SK-N-SH (cell line): ENCODE measurements at regions not wholly inside any gene's neighbourhood (a gene's known extent, or its start where the extent isn't known, plus 50 kb on each side); places are given as distances from the start of the nearest gene placed in this dataset.

ENCODE experiments used
- CTCF ChIA-PET: fragments of 300-600, 350-600 bp; formaldehyde crosslinking; extraction: SDS; loops from one replicate; lab custom pipeline; 2021; lab: Yijun Ruan, JAX
- POLR2A ChIA-PET: fragments of 350-600 bp; sonication (Branson Sonifier 250); formaldehyde crosslinking; extraction: SDS; loops from one replicate; lab custom pipeline; 2020; ENCODE audit warnings: antibody characterized with exemption, inconsistent platforms; lab: Yijun Ruan, JAX
- DNase-seq: peaks from one replicate; pipeline ENCODE4 v3.0.0; 2012
- H2AFZ ChIP-seq: fragments of 200-600 bp; sonication (generic); 2 replicates; pipeline ENCODE4 v1.8.1; 2016; ENCODE audit warnings: antibody characterized with exemption, mild to moderate bottlenecking, low read depth
- H3F3A ChIP-seq: fragments of 200-600 bp; sonication (generic); replicated peaks from 2 replicates; pipeline ENCODE3; 2016; ENCODE audit warnings: antibody characterized with exemption, mild to moderate bottlenecking; ENCODE audit not compliant: insufficient read depth
- H3K27ac ChIP-seq, 2 experiments: fragments of 200-500 bp in 1 of 2; fragments of 200-600 bp in 1 of 2; sonication (Bioruptor generic) in 1 of 2; sonication (generic), shearing (Covaris generic) in 1 of 2; 2 replicates each; pipeline versions ENCODE4 v1.5.1 to v1.6.1; 2014 to 2016; ENCODE audit warnings: low read depth in 2 of 2, inconsistent platforms in 1 of 2, low read length in 1 of 2, mild to moderate bottlenecking in 1 of 2, mixed read lengths in 1 of 2
- H3K27me3 ChIP-seq: fragments of 200-600 bp; sonication (generic), shearing (Covaris generic); 2 replicates; pipeline ENCODE4 v1.6.1; 2016; ENCODE audit warnings: mixed run types; ENCODE audit not compliant: insufficient read depth
- H3K36me3 ChIP-seq, 2 experiments: fragments of 200-500 bp in 1 of 2; fragments of 200-600 bp in 1 of 2; sonication (Bioruptor generic) in 1 of 2; sonication (generic) in 1 of 2; replicated peaks in 1 of 2; 2 replicates each; pipeline versions ENCODE3 to v1.5.1; 2014 to 2016; ENCODE audit warnings: low read length in 1 of 2, mild to moderate bottlenecking in 1 of 2; ENCODE audit not compliant: insufficient read depth in 2 of 2, control insufficient read depth in 1 of 2
- H3K4me1 ChIP-seq, 2 experiments: fragments of 200-500 bp in 1 of 2; fragments of 200-600 bp in 1 of 2; sonication (Bioruptor generic) in 1 of 2; sonication (generic), shearing (Covaris generic) in 1 of 2; 2 replicates each; pipeline versions ENCODE4 v1.5.1 to v1.6.1; 2014 to 2016; ENCODE audit warnings: low read depth in 1 of 2, low read length in 1 of 2, mixed run types in 1 of 2; ENCODE audit not compliant: insufficient read depth in 2 of 2, control insufficient read depth in 1 of 2
- H3K4me2 ChIP-seq: fragments of 200-600 bp; sonication (generic), shearing (Covaris generic); 2 replicates; pipeline ENCODE4 v1.6.1; 2017; ENCODE audit warnings: mixed run types
- H3K4me3 ChIP-seq, 2 experiments: fragments of 200-500 bp in 1 of 2; fragments of 200-600 bp in 1 of 2; sonication (Bioruptor generic) in 1 of 2; sonication (generic), shearing (Covaris generic) in 1 of 2; 2 replicates each; pipeline versions ENCODE4 v1.5.1 to v1.8.1; 2014 to 2016; ENCODE audit warnings: low read depth in 2 of 2, inconsistent platforms in 1 of 2, low read length in 1 of 2, mild to moderate bottlenecking in 1 of 2, mixed read lengths in 1 of 2, moderate library complexity in 1 of 2
- H3K79me2 ChIP-seq: fragments of 200-600 bp; sonication (generic); 2 replicates; pipeline ENCODE4 v1.8.1; 2017; ENCODE audit warnings: mild to moderate bottlenecking; ENCODE audit not compliant: insufficient read depth
- H3K9ac ChIP-seq: fragments of 200-600 bp; sonication (generic); 2 replicates; pipeline ENCODE4 v1.6.1; 2017; ENCODE audit warnings: mixed run types
- H3K9me2 ChIP-seq: fragments of 200-600 bp; sonication (generic); 2 replicates; pipeline ENCODE4 v1.6.1; 2017; ENCODE audit warnings: mixed run types
- H3K9me3 ChIP-seq: fragments of 200-600 bp; sonication (generic); 2 replicates; pipeline ENCODE4 v1.6.1; 2017; ENCODE audit warnings: mixed run types, mild to moderate bottlenecking, moderate library complexity
- H4K20me1 ChIP-seq: fragments of 200-600 bp; sonication (generic); 2 replicates; pipeline ENCODE4 v1.6.1; 2017; ENCODE audit warnings: mild to moderate bottlenecking, mixed run types; ENCODE audit not compliant: insufficient read depth
- CTCF ChIP-seq: fragments of 200-600 bp; sonication (generic); IDR thresholded peaks from 2 replicates; pipeline ENCODE4 v1.6.1; 2017; ENCODE audit warnings: antibody characterized with exemption, mild to moderate bottlenecking, moderate library complexity
- ELF1 ChIP-seq: IDR thresholded peaks from 2 replicates; pipeline ENCODE4 v1.4.0; 2012
- EP300 ChIP-seq, 2 experiments: IDR thresholded peaks; 2 replicates each; pipeline versions ENCODE4 v1.4.0 to v1.6.1; 2012; ENCODE audit warnings: borderline replicate concordance in 1 of 2, low read depth in 1 of 2, low read length in 1 of 2
- EZH2phosphoT487 ChIP-seq: fragments of 200-600 bp; sonication (generic); IDR thresholded peaks from 2 replicates; pipeline ENCODE4 v1.6.1; 2017; ENCODE audit warnings: low read depth, mixed run types, mild to moderate bottlenecking, antibody characterized with exemption, moderate library complexity, borderline replicate concordance
- FOSL2 ChIP-seq: IDR thresholded peaks from 2 replicates; pipeline ENCODE4 v1.4.0; 2012; ENCODE audit warnings: low read depth, mild to moderate bottlenecking, moderate library complexity, borderline replicate concordance
- FOXJ3 ChIP-seq: sonication (generic); formaldehyde crosslinking; IDR thresholded peaks from 2 replicates; pipeline ENCODE4 v1.5.1; 2020; ENCODE audit warnings: mild to moderate bottlenecking, missing genetic modification reagents
- GABPA ChIP-seq: IDR thresholded peaks from 2 replicates; pipeline ENCODE4 v1.4.0; 2012; ENCODE audit warnings: low read depth, mild to moderate bottlenecking
- GATA2 ChIP-seq: sonication (generic); formaldehyde crosslinking; IDR thresholded peaks from 2 replicates; pipeline ENCODE4 v1.5.0; 2020; ENCODE audit warnings: mild to moderate bottlenecking, missing genetic modification reagents
- IRF3 ChIP-seq: fragments of 150-350 bp; IDR thresholded peaks from 2 replicates; pipeline ENCODE4 v1.6.1; 2016; ENCODE audit warnings: mild to moderate bottlenecking, low read depth, low read length
- MAX ChIP-seq: IDR thresholded peaks from 2 replicates; pipeline ENCODE4 v1.4.0; 2012; ENCODE audit warnings: low read depth
- MEF2A ChIP-seq: IDR thresholded peaks from 2 replicates; pipeline ENCODE4 v1.4.0; 2012; ENCODE audit warnings: low read depth, borderline replicate concordance
- NRF1 ChIP-seq: IDR thresholded peaks from 2 replicates; pipeline ENCODE4 v1.6.1; 2012; ENCODE audit warnings: low read depth, mild to moderate bottlenecking, low read length
- POLR2AphosphoS5 ChIP-seq: IDR thresholded peaks from 2 replicates; pipeline ENCODE4 v1.6.1; 2012; ENCODE audit warnings: low read depth, low read length
- RAD21 ChIP-seq: IDR thresholded peaks from 2 replicates; pipeline ENCODE4 v1.6.1; 2012; ENCODE audit warnings: mild to moderate bottlenecking, low read length
- RCOR1 ChIP-seq: fragments of 150-350 bp; IDR thresholded peaks from 2 replicates; pipeline ENCODE4 v1.6.1; 2017; ENCODE audit warnings: antibody characterized with exemption, low read length
- RFX5 ChIP-seq: IDR thresholded peaks from 2 replicates; pipeline ENCODE4 v1.6.1; 2012; ENCODE audit warnings: mild to moderate bottlenecking, improper control_type of control experiment, low read length
- SMC3 ChIP-seq: IDR thresholded peaks from 2 replicates; pipeline ENCODE4 v1.6.1; 2012; ENCODE audit warnings: low read depth, low read length, improper control_type of control experiment
- TAF1 ChIP-seq: IDR thresholded peaks from 2 replicates; pipeline ENCODE4 v1.6.1; 2012; ENCODE audit warnings: low read depth, mild to moderate bottlenecking, low read length, moderate library complexity, borderline replicate concordance
- TEAD4 ChIP-seq: IDR thresholded peaks from 2 replicates; pipeline ENCODE4 v1.4.0; 2012; ENCODE audit warnings: mild to moderate bottlenecking, borderline replicate concordance; ENCODE audit not compliant: insufficient read depth
- USF1 ChIP-seq: IDR thresholded peaks from 2 replicates; pipeline ENCODE4 v1.4.0; 2012; ENCODE audit warnings: low read depth, borderline replicate concordance
- USF2 ChIP-seq: fragments of 150-350 bp; IDR thresholded peaks from 2 replicates; pipeline ENCODE4 v1.6.1; 2017; ENCODE audit warnings: antibody characterized with exemption, low read length, low read depth, borderline replicate concordance
- YY1 ChIP-seq: IDR thresholded peaks from 2 replicates; pipeline ENCODE4 v1.4.0; 2012; ENCODE audit warnings: low read depth, mild to moderate bottlenecking
- WGBS: methylation state at CpG from one replicate; pipeline ENCODE4 v1.1.6; 2017; ENCODE audit warnings: low lambda C conversion rate; 5-methylcytosine and 5-hydroxymethylcytosine counted together

- Histone ChIP-seq H3K27me3 (no peaks in the 10 kb centered on the region), H3K9ac (no peak overlapping the region), H3K79me2 (no peaks in the 10 kb centered on the region), H3K9me3 (no peaks in the 10 kb centered on the region), H3K4me1 (no peaks in the 10 kb centered on the region), H3K36me3 (no peaks in the 10 kb centered on the region), H3K4me2 (no peak overlapping the region), H3K4me3 (no peak overlapping the region), H4K20me1 (no peaks in the 10 kb centered on the region), H3F3A (no peaks in the 10 kb centered on the region), H2AFZ (no peak overlapping the region), H3K9me2 (no peaks in the 10 kb centered on the region), H3K27ac (no peak overlapping the region)
- CTCF ChIA-PET: no interaction called here
- 10% methylated on average over 1 of the region's 1 CpG for WGBS
- no peak for DNase-seq
- TF ChIP-seq TEAD4 (no peak), NRF1 (no peak), FOSL2 (no peak), IRF3 (no peak), TAF1 (no peak), ELF1 (no peak), RFX5 (no peak)
- POLR2A ChIA-PET: no interaction called here
Measured at GRCh38 chr16:79809376-79809775, 208.8 kb upstream of the MAF start.

GRCh38 chr16:79808731-79809130, 208.2 kb upstream of the MAF start:
- ChIA-PET CTCF (no interaction called here), POLR2A (no interaction called here)
- Histone ChIP-seq H2AFZ (no peak overlapping the region), H3K9ac (no peak overlapping the region), H3F3A (no peaks in the 10 kb centered on the region), H3K27me3 (no peaks in the 10 kb centered on the region), H3K4me2 (no peak overlapping the region), H3K79me2 (no peaks in the 10 kb centered on the region), H3K9me3 (no peaks in the 10 kb centered on the region), H4K20me1 (no peaks in the 10 kb centered on the region), H3K27ac (no peak overlapping the region), H3K36me3 (no peaks in the 10 kb centered on the region), H3K4me1 (no peaks in the 10 kb centered on the region), H3K9me2 (no peaks in the 10 kb centered on the region), H3K4me3 (no peak overlapping the region)
- WGBS: 7% methylated on average over 3 of the region's 3 CpGs
- DNase-seq: no peak
- TF ChIP-seq EP300 (IDR thresholded peaks at IDR 0.05; ENCODE audit: borderline replicate concordance in 1 of 2, low read depth in 1 of 2, low read length in 1 of 2) (no peak), USF1 (no peak), MEF2A (no peak), GATA2 (CRISPR knock-in tag) (no peak), FOXJ3 (no peak), TEAD4 (no peak), IRF3 (no peak), CTCF (no peak), MAX (no peak), YY1 (no peak), RCOR1 (no peak), FOSL2 (no peak), EZH2phosphoT487 (no peak), SMC3 (no peak), RAD21 (no peak), TAF1 (no peak), POLR2AphosphoS5 (no peak), GABPA (no peak), USF2 (no peak)
